Fibroblast of lung (primary cell): ENCODE measurements at regions not wholly inside any gene's neighbourhood (a gene's known extent, or its start where the extent isn't known, plus 50 kb on each side); places are given as distances from the start of the nearest gene placed in this dataset.

ENCODE experiments used
- DNase-seq, 2 donors: peaks; one replicate each; pipeline versions ENCODE4 v3.0.0 to v3.0.0-alpha.2; 2010; ENCODE audit warnings: low read depth in 2 of 2
- H2AFZ ChIP-seq: 2 replicates; pipeline ENCODE4 v1.5.1; 2012; ENCODE audit warnings: low read length, control low read depth, inconsistent platforms
- H3K27ac ChIP-seq: 2 replicates; pipeline ENCODE4 v1.5.1; 2011; ENCODE audit warnings: low read length, control low read depth; ENCODE audit not compliant: insufficient read depth
- H3K27me3 ChIP-seq: 2 replicates; pipeline ENCODE4 v1.5.1; 2011; ENCODE audit warnings: mild to moderate bottlenecking, low read length; ENCODE audit not compliant: control insufficient read depth, insufficient read depth
- H3K36me3 ChIP-seq: 2 replicates; pipeline ENCODE4 v1.5.1; 2011; ENCODE audit warnings: low read length; ENCODE audit not compliant: control insufficient read depth, insufficient read depth
- H3K4me1 ChIP-seq: 2 replicates; pipeline ENCODE4 v1.5.1; 2011; ENCODE audit warnings: low read length; ENCODE audit not compliant: control insufficient read depth, insufficient read depth; ENCODE audit errors: extremely low read depth
- H3K4me2 ChIP-seq: 2 replicates; pipeline ENCODE4 v1.5.1; 2011; ENCODE audit warnings: low read length, control low read depth; ENCODE audit not compliant: insufficient read depth; ENCODE audit errors: extremely low read depth
- H3K4me3 ChIP-seq, 4 experiments: fragments of 200-600 bp in 1 of 4; sonication (generic) in 1 of 4; replicated peaks in 1 of 4; 2 replicates each; pipeline ENCODE4 v1.5.1; 2011 to 2016; ENCODE audit warnings: low read length in 4 of 4, low read depth in 3 of 4, mild to moderate bottlenecking in 3 of 4, control low read depth in 2 of 4, inconsistent platforms in 1 of 4, mixed read lengths in 1 of 4; ENCODE audit not compliant: insufficient read depth in 1 of 4; ENCODE audit errors: control extremely low read depth in 1 of 4
- H3K79me2 ChIP-seq: 2 replicates; pipeline ENCODE4 v1.5.1; 2012; ENCODE audit warnings: mild to moderate bottlenecking, low read length, inconsistent platforms; ENCODE audit not compliant: control insufficient read depth, insufficient read depth
- H3K9ac ChIP-seq: 2 replicates; pipeline ENCODE4 v1.5.1; 2011; ENCODE audit warnings: mild to moderate bottlenecking, low read length, control low read depth; ENCODE audit not compliant: insufficient read depth
- H3K9me3 ChIP-seq: 2 replicates; pipeline ENCODE4 v1.5.1; 2012; ENCODE audit warnings: low read depth, low read length; ENCODE audit not compliant: control insufficient read depth, insufficient read depth
- H4K20me1 ChIP-seq: 2 replicates; pipeline ENCODE4 v1.5.1; 2011; ENCODE audit warnings: low read length; ENCODE audit not compliant: control insufficient read depth, insufficient read depth; ENCODE audit errors: extremely low read depth
- EZH2 ChIP-seq: IDR thresholded peaks from 2 replicates; pipeline ENCODE4 v1.5.1; 2012; ENCODE audit warnings: low read length, control low read depth, mild to moderate bottlenecking; ENCODE audit errors: missing control alignments
- TF ChIP-seq, protein P1 (sequence below), 2 donors: IDR thresholded peaks in 1 of 2; conservative IDR thresholded peaks in 1 of 2; 1 replicate in 1 of 2; 2 replicates in 1 of 2; pipeline ENCODE4 v1.5.1; 2011 to 2012; ENCODE audit warnings: low read length in 2 of 2, control low read depth in 1 of 2, inconsistent platforms in 1 of 2, low read depth in 1 of 2, mild to moderate bottlenecking in 1 of 2

- Histone ChIP-seq H3K79me2 (no peaks in the 10 kb centered on the region), H3K4me3 (no peak overlapping the region)
These were observed 1851.1 kb upstream of the IGFBP7 start for GRCh38 chr4:58961283-58961682.

DNA sequence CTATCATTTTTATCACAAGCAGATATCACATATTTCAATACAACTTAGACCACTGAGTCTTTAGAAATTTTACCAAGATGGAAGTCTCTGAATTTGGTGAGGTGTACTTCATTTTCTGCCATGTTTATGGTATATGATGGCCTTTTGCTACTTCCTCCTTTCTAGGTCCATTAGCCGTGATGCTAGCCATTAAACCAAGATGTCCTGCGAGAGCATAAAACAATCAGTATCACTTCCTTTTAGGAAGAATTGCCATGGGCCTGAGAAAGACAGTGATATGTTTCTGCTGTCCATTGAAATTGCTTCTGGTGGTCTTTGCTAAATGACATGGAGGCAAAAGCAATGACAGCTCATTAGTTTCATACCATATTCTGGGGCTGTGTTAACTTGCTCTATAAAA, 1851.7 kb upstream of the IGFBP7 start:
- TF ChIP-seq, protein P1, sequence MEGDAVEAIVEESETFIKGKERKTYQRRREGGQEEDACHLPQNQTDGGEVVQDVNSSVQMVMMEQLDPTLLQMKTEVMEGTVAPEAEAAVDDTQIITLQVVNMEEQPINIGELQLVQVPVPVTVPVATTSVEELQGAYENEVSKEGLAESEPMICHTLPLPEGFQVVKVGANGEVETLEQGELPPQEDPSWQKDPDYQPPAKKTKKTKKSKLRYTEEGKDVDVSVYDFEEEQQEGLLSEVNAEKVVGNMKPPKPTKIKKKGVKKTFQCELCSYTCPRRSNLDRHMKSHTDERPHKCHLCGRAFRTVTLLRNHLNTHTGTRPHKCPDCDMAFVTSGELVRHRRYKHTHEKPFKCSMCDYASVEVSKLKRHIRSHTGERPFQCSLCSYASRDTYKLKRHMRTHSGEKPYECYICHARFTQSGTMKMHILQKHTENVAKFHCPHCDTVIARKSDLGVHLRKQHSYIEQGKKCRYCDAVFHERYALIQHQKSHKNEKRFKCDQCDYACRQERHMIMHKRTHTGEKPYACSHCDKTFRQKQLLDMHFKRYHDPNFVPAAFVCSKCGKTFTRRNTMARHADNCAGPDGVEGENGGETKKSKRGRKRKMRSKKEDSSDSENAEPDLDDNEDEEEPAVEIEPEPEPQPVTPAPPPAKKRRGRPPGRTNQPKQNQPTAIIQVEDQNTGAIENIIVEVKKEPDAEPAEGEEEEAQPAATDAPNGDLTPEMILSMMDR (conservative IDR thresholded peaks at IDR 0.05 in 1 of 2, IDR thresholded peaks at IDR 0.05 in 1 of 2; ENCODE audit: low read depth in 1 of 2, low read length in 2 of 2), result no peak
- Histone ChIP-seq H3K27ac (no peak overlapping the region), H3K27me3 (no peaks in the 10 kb centered on the region), H3K4me3 (no peak overlapping the region), H3K4me1 (no peaks in the 10 kb centered on the region), H2AFZ (no peak overlapping the region), H3K36me3 (no peaks in the 10 kb centered on the region), H4K20me1 (no peaks in the 10 kb centered on the region), H3K4me2 (no peak overlapping the region), H3K79me2 (no peaks in the 10 kb centered on the region), H3K9me3 (no peaks in the 10 kb centered on the region), H3K9ac (no peak overlapping the region)
- no peak for DNase-seq

More at GRCh38 chr4:58961283-58961682, 1851.1 kb upstream of the IGFBP7 start:
- no peaks in the 10 kb centered on the region for H3K4me1 ChIP-seq
- no peaks in the 10 kb centered on the region for H3K36me3 ChIP-seq
- no peak overlapping the region for H3K27ac ChIP-seq
- TF ChIP-seq EZH2, result no peak
- TF ChIP-seq, protein P1 (conservative IDR thresholded peaks at IDR 0.05 in 1 of 2, IDR thresholded peaks at IDR 0.05 in 1 of 2; ENCODE audit: low read depth in 1 of 2, low read length in 2 of 2), result no peak
- DNase-seq, result no peak
- no peak overlapping the region for H2AFZ ChIP-seq
- H4K20me1 ChIP-seq, result no peaks in the 10 kb centered on the region
- H3K4me2 ChIP-seq, result no peak overlapping the region
- H3K9me3 ChIP-seq, result no peaks in the 10 kb centered on the region
- no peak overlapping the region for H3K9ac ChIP-seq
- no peaks in the 10 kb centered on the region for H3K27me3 ChIP-seq

DNA sequence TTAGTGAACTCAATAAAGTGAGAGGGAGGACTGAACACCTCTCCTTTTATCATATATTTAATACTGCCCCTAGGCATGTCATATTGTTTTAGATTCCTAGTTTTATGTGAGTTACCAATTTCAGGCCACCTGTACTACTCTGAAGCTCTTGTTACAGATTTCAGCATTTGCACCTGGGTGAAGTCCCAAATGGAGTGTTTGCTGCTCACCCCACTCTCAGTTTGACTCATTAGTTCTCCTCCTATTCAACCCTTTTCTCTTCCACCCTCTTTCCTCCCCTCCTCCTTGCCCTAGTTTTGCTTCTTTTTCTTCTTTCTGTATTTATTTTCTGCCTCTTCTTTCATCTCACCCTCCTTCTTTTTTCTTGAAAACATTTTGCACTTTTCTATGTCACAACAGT, 1852.2 kb upstream of the IGFBP7 start:
- H3K4me2 ChIP-seq, result no peak overlapping the region
- no peak overlapping the region for H3K9ac ChIP-seq
- no peaks in the 10 kb centered on the region for H3K36me3 ChIP-seq
- no peak for TF ChIP-seq EZH2
- TF ChIP-seq, protein P1 (conservative IDR thresholded peaks at IDR 0.05 in 1 of 2, IDR thresholded peaks at IDR 0.05 in 1 of 2; ENCODE audit: low read depth in 1 of 2, low read length in 2 of 2), result no peak
- no peaks in the 10 kb centered on the region for H4K20me1 ChIP-seq
- H2AFZ ChIP-seq, result no peak overlapping the region
- H3K4me3 ChIP-seq, result no peak overlapping the region
- H3K4me1 ChIP-seq, result no peaks in the 10 kb centered on the region
- no peaks in the 10 kb centered on the region for H3K9me3 ChIP-seq
- H3K27ac ChIP-seq, result no peak overlapping the region
- H3K27me3 ChIP-seq, result no peaks in the 10 kb centered on the region
- no peak for DNase-seq
- H3K79me2 ChIP-seq, result no peaks in the 10 kb centered on the region
